Testis (tissue), 2 donors: ENCODE measurements at regions not wholly inside any gene's neighbourhood (a gene's known extent, or its start where the extent isn't known, plus 50 kb on each side); places are given as distances from the start of the nearest gene placed in this dataset.

Experiments
- DNase-seq: peaks from one replicate; pipeline ENCODE4 v3.0.0-alpha.2; 2019
- H3K27ac ChIP-seq, 2 donors: fragments of 200-600 bp; sonication (generic); one replicate each; pipeline ENCODE4 v1.5.1; 2019
- H3K27me3 ChIP-seq: fragments of 200-600 bp; sonication (generic); one replicate; pipeline ENCODE4 v1.5.1; 2019
- H3K36me3 ChIP-seq: fragments of 200-600 bp; sonication (generic); one replicate; pipeline ENCODE4 v1.5.1; 2017; ENCODE audit warnings: low read depth; ENCODE audit errors: missing control alignments
- H3K4me1 ChIP-seq: fragments of 200-600 bp; sonication (generic); one replicate; pipeline ENCODE4 v1.5.1; 2019
- H3K4me3 ChIP-seq, 2 donors: fragments of 200-600 bp; sonication (generic); one replicate each; pipeline ENCODE4 v1.5.1; 2017 to 2019
- H3K9me3 ChIP-seq: fragments of 200-600 bp; sonication (generic); one replicate; pipeline ENCODE4 v1.5.1; 2017
- CTCF ChIP-seq, 3 experiments: fragments of 450-650 bp in 2 of 3; fragments of 200-600 bp in 1 of 3; sonication (generic) in 1 of 3; IDR thresholded peaks; one replicate each; pipeline ENCODE4 v1.5.1; 2016 to 2019; ENCODE audit warnings: antibody characterized with exemption in 3 of 3, mild to moderate bottlenecking in 2 of 3, moderate library complexity in 1 of 3
- POLR2A ChIP-seq: fragments of 450-650 bp; IDR thresholded peaks from one replicate; pipeline ENCODE4 v1.6.1; 2017; ENCODE audit warnings: antibody characterized with exemption, mild to moderate bottlenecking, moderate library complexity
- WGBS, 2 donors: methylation state at CpG; one replicate each; pipeline ENCODE4 v1.1.5; 2018; 5-methylcytosine and 5-hydroxymethylcytosine counted together
- intact Hi-C: fragments of 100-400 bp; cut with DNase I; formaldehyde crosslinking; loops from one replicate; pipeline ENCODE4 v1.15.1; 2023; ENCODE audit warnings: low total_unique reads

GRCh38 chr11:134830312-134830711 is 418.3 kb upstream of the B3GAT1 start:
- no peaks in the 10 kb centered on the region for H3K36me3 ChIP-seq
- H3K27me3 ChIP-seq = no peaks in the 10 kb centered on the region
- DNase-seq = no peak
- no peak for TF ChIP-seq POLR2A
- no peak overlapping the region for H3K4me3 ChIP-seq
- H3K9me3 ChIP-seq = no peaks in the 10 kb centered on the region
- H3K27ac ChIP-seq = no peak overlapping the region
- no peaks in the 10 kb centered on the region for H3K4me1 ChIP-seq
- intact Hi-C loops = no loop called here

- 91 to 93% methylated on average over 4 of the region's 4 CpGs for WGBS, 2 donors
- no peak for DNase-seq
- Histone ChIP-seq H3K36me3 (no peaks in the 10 kb centered on the region), H3K4me3 (no peak overlapping the region), H3K27ac (no peak overlapping the region), H3K9me3 (no peaks in the 10 kb centered on the region), H3K4me1 (no peaks in the 10 kb centered on the region), H3K27me3 (no peaks in the 10 kb centered on the region)
- TF ChIP-seq CTCF (IDR thresholded peaks at IDR 0.05) = no peak
- intact Hi-C loops = no loop called here
Observed at GRCh38 chr11:134823970-134824369, 411.9 kb upstream of the B3GAT1 start.

- Histone ChIP-seq H3K27me3 (no peaks in the 10 kb centered on the region), H3K4me3 (no peak overlapping the region), H3K27ac (no peak overlapping the region), H3K4me1 (no peaks in the 10 kb centered on the region), H3K9me3 (no peaks in the 10 kb centered on the region), H3K36me3 (no peaks in the 10 kb centered on the region)
- no peak for DNase-seq
- no peak for TF ChIP-seq CTCF (IDR thresholded peaks at IDR 0.05)
- TF ChIP-seq POLR2A = no peak
- 54 to 67% methylated on average over 8 of the region's 8 CpGs for WGBS, 2 donors
- intact Hi-C loops = no loop called here
Observed at GRCh38 chr11:134822897-134823296, 410.9 kb upstream of the B3GAT1 start.

GRCh38 chr11:134821422-134821821 is 409.4 kb upstream of the B3GAT1 start:
- intact Hi-C loops = no loop called here
- Histone ChIP-seq H3K4me1 (no peaks in the 10 kb centered on the region), H3K27ac (no peak overlapping the region), H3K4me3 (no peak overlapping the region), H3K9me3 (no peaks in the 10 kb centered on the region), H3K27me3 (no peaks in the 10 kb centered on the region), H3K36me3 (no peaks in the 10 kb centered on the region)
- TF ChIP-seq POLR2A (no peak), CTCF (IDR thresholded peaks at IDR 0.05) (no peak)
- no peak for DNase-seq
- WGBS, 2 donors = 73 to 83% methylated on average over 4 of the region's 4 CpGs

- Histone ChIP-seq H3K27ac (no peak overlapping the region), H3K4me1 (no peaks in the 10 kb centered on the region), H3K9me3 (no peaks in the 10 kb centered on the region), H3K36me3 (no peaks in the 10 kb centered on the region), H3K4me3 (no peak overlapping the region), H3K27me3 (no peaks in the 10 kb centered on the region)
- WGBS, 2 donors = 42 to 49% methylated on average over 7 of the region's 7 CpGs
- TF ChIP-seq CTCF (IDR thresholded peaks at IDR 0.05) (no peak), POLR2A (no peak)
- no peak for DNase-seq
- intact Hi-C loops = no loop called here
Observed at GRCh38 chr11:134819041-134819440, 407.0 kb upstream of the B3GAT1 start.
